Mucosa of rectum (tissue), 2 donors: ENCODE measurements at regions not wholly inside any gene's neighbourhood (a gene's known extent, or its start where the extent isn't known, plus 50 kb on each side); places are given as distances from the start of the nearest gene placed in this dataset.

Source experiments
- H3K27ac ChIP-seq, 2 donors: one replicate each; pipeline ENCODE4 v1.7.0; 2013; ENCODE audit warnings: inconsistent platforms in 2 of 2, low read depth in 2 of 2, low read length in 2 of 2
- H3K27me3 ChIP-seq, 2 donors: one replicate each; pipeline ENCODE4 v1.7.0; 2013; ENCODE audit warnings: low read length in 2 of 2; ENCODE audit not compliant: control insufficient read depth in 2 of 2, insufficient read depth in 2 of 2
- H3K36me3 ChIP-seq, 2 donors: one replicate each; pipeline ENCODE4 v1.7.0; 2013; ENCODE audit warnings: low read length in 2 of 2; ENCODE audit not compliant: control insufficient read depth in 2 of 2, insufficient read depth in 2 of 2
- H3K4me1 ChIP-seq, 2 donors: one replicate each; pipeline ENCODE4 v1.7.0; 2013; ENCODE audit warnings: low read length in 2 of 2, mild to moderate bottlenecking in 1 of 2; ENCODE audit not compliant: control insufficient read depth in 2 of 2, insufficient read depth in 2 of 2
- H3K4me3 ChIP-seq, 2 donors: one replicate each; pipeline ENCODE4 v1.7.0; 2013; ENCODE audit warnings: low read length in 2 of 2
- H3K9ac ChIP-seq, 2 donors: one replicate each; pipeline ENCODE4 v1.7.0; 2013; ENCODE audit warnings: low read length in 2 of 2, low read depth in 1 of 2, mild to moderate bottlenecking in 1 of 2
- H3K9me3 ChIP-seq, 2 donors: one replicate each; pipeline ENCODE4 v1.7.0; 2013; ENCODE audit warnings: low read length in 2 of 2; ENCODE audit not compliant: control insufficient read depth in 2 of 2
- donor health status: healthy.
- donor health status: Normal muscosa, but diverticular disease.

- H3K27ac ChIP-seq = no peak overlapping the region
- no peaks in the 10 kb centered on the region for H3K27me3 ChIP-seq
- no peak overlapping the region for H3K4me3 ChIP-seq
- no peaks in the 10 kb centered on the region for H3K9me3 ChIP-seq
- H3K36me3 ChIP-seq = no peaks in the 10 kb centered on the region
- H3K4me1 ChIP-seq = no peaks in the 10 kb centered on the region
- H3K9ac ChIP-seq = no peak overlapping the region
Observed at GRCh38 chr7:41504214-41504980, 198.5 kb downstream of the INHBA start.

- Histone ChIP-seq H3K4me3 (no peak overlapping the region), H3K27me3 (no peaks in the 10 kb centered on the region), H3K9me3 (no peaks in the 10 kb centered on the region)
Observed at GRCh38 chr7:41503438-41503837, 199.5 kb downstream of the INHBA start.

DNA sequence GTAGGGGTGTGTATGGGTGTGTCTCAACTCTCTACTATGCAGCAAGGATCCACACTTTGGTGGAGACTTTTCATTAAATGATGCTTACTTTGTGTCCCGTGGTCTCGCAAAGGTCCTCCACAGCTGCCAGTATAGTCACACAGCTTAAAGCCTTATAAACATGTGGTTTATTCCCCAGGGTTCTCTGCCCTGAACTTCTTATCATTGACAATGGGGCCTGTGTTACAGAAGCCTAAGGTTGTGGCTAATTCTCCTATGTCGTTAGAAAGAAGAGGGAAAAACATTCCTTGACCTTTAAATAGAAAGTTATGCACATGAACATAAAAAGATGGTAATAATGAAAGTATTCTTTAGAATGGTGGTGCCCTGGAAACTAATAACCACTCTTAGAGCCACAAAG lies 201.4 kb downstream of the INHBA start:
- Histone ChIP-seq H3K27ac (no peak overlapping the region), H3K4me3 (no peak overlapping the region), H3K9me3 (no peaks in the 10 kb centered on the region), H3K27me3 (no peaks in the 10 kb centered on the region), H3K9ac (no peak overlapping the region), H3K4me1 (no peaks in the 10 kb centered on the region), H3K36me3 (no peaks in the 10 kb centered on the region)

More at GRCh38 chr7:41503438-41503837, 199.5 kb downstream of the INHBA start:
- Histone ChIP-seq H3K4me1 (no peaks in the 10 kb centered on the region), H3K27ac (no peak overlapping the region), H3K36me3 (no peaks in the 10 kb centered on the region), H3K9ac (no peak overlapping the region)

DNA sequence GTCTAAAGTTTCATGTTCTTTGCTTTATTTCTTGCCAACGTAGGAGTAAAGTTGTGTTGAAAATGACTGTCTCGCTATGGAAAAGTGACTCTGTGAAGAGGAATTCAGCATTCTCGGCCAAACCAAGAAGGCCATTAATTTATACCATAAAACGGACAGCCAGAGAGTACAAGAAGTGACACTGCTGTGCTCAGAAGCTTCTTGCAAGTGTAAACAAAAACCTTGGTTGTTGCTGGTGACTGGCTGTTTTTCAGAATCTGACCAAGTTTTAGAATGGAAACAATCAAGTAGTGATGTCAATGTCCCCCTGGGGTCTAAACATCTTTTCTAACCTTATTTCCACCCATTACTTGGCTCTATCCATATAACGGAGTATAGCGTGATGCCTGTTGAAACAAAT lies 201.9 kb downstream of the INHBA start:
- H3K36me3 ChIP-seq = no peaks in the 10 kb centered on the region
- no peaks in the 10 kb centered on the region for H3K27me3 ChIP-seq
- H3K4me3 ChIP-seq = no peak overlapping the region
- H3K9ac ChIP-seq = no peak overlapping the region
- H3K4me1 ChIP-seq = no peaks in the 10 kb centered on the region
- no peaks in the 10 kb centered on the region for H3K9me3 ChIP-seq
- no peak overlapping the region for H3K27ac ChIP-seq

DNA sequence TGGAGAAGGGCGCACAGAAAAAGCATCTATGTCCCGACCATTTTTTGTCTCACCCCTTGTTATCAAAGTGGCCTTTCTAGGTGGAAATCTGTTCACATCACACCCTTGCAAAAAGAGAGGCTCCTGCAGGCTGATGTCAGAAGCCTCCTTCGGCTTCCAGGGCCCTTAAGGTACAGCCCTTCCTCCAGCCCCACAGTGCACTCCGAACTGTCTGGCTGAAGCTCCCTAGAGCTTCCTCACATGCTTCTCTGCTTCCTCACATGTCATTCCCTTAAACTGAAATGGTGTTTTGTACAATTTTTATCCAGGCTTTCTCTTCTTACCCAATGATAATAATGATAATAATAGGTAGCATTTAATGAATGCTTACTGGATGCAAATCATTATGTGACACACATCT lies 210.3 kb downstream of the INHBA start:
- no peak overlapping the region for H3K9ac ChIP-seq
- no peaks in the 10 kb centered on the region for H3K36me3 ChIP-seq
- H3K4me3 ChIP-seq = no peak overlapping the region
- no peaks in the 10 kb centered on the region for H3K4me1 ChIP-seq
- H3K9me3 ChIP-seq = no peaks in the 10 kb centered on the region
- no peak overlapping the region for H3K27ac ChIP-seq
- no peaks in the 10 kb centered on the region for H3K27me3 ChIP-seq

- H3K4me1 ChIP-seq = no peaks in the 10 kb centered on the region
- no peak overlapping the region for H3K4me3 ChIP-seq
- H3K36me3 ChIP-seq = no peaks in the 10 kb centered on the region
Observed at GRCh38 chr7:41491883-41492471, 210.9 kb downstream of the INHBA start.

DNA sequence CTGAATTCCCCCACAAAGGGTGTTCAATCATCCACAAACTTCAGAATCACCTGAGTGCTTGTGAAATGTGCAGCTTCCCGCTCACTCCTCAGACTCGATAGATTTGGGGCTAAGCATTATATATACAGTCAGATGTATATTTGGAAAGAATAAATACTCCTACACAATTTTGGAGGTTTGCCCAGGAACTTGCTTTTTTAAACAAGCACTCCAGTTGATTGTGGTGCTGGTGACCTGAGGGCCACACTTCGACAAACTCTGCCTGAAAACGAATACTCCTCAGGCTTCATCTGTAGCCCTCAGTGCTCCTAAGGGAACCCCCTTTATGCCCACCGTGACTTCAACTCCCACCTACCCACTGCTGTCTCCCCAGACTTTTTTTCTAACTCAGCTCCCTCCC lies 211.6 kb downstream of the INHBA start:
- Histone ChIP-seq H3K36me3 (no peaks in the 10 kb centered on the region), H3K9ac (no peak overlapping the region), H3K4me3 (no peak overlapping the region), H3K9me3 (no peaks in the 10 kb centered on the region), H3K27me3 (no peaks in the 10 kb centered on the region), H3K4me1 (no peaks in the 10 kb centered on the region), H3K27ac (no peak overlapping the region)

More at GRCh38 chr7:41491883-41492471, 210.9 kb downstream of the INHBA start:
- Histone ChIP-seq H3K9me3 (no peaks in the 10 kb centered on the region), H3K9ac (no peak overlapping the region), H3K27me3 (no peaks in the 10 kb centered on the region), H3K27ac (no peak overlapping the region)

DNA sequence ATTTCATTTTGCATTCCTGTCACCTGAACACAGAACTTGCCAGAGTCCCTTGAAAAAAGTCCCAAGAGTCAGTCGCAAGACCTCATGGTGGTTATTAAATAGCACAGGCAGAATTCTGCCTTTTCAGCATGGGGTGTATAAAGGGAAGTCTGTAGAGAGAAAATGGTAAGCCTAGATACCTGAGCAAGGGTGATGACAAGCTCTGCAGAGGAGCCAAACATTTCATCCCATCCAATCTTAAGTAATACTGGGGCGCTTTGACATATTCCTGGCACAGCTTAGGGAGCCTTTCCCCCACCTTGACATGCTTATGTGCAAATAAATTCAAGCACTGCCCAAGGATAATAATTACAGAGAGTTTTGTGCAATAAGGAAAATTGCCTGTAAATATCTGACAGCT lies 213.0 kb downstream of the INHBA start:
- Histone ChIP-seq H3K4me1 (no peaks in the 10 kb centered on the region), H3K27me3 (no peaks in the 10 kb centered on the region), H3K9ac (no peak overlapping the region), H3K36me3 (no peaks in the 10 kb centered on the region), H3K27ac (no peak overlapping the region), H3K4me3 (no peak overlapping the region), H3K9me3 (no peaks in the 10 kb centered on the region)

DNA sequence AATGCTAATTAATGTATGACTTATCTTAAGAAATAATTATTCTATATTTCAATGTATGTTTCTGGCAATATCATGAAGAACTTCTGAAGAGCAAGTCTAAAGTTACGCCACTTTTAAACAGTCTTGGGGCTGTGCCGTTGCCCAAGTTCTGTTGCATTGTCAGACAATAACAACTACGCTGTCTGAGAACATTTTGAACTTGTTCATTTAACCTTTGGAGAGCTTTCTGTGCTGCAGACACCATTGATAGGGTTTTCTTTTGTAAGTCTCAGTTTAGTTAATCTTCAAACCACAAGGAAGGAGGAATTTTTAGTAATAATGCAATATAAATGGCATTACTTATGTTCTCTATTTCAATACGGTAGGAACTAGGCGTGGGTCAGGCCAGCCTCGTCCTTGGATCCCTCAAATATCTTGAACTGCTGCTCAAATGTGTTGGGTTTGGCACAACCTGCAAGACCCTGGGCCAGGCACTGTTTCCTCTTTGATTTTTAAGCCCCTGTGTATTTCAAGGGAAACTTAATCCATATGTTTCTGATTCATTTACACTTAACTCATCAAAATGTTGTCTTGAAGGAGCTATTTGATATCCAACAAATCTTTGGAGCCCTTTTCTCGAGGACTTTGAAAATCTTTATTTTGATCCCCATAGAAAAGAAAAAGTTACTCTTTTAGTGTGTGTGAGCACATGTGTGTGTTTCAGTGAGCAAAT lies 215.5 kb downstream of the INHBA start:
- H3K4me3 ChIP-seq = no peak overlapping the region
- no peak overlapping the region for H3K9ac ChIP-seq
- no peak overlapping the region for H3K27ac ChIP-seq
- no peaks in the 10 kb centered on the region for H3K4me1 ChIP-seq
- H3K27me3 ChIP-seq = no peaks in the 10 kb centered on the region
- no peaks in the 10 kb centered on the region for H3K9me3 ChIP-seq
- H3K36me3 ChIP-seq = no peaks in the 10 kb centered on the region

DNA sequence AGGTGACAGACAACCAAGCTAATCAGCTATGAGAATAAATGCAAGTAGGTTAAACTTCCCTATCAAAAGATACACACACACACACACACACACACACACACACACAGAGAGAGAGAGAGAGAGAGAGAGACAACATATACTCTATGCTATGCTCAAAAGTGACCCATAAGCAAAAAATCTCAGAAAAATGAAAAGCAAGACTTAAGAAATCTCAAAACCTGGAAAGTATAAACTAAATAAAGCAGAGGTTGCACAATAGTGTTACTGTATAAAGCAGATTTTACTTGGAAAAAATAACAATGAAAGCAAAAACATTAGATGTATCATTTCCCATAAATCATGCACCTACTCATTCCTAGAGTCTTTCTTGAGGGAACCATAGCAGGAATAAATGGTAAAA lies 221.5 kb downstream of the INHBA start:
- Histone ChIP-seq H3K4me1 (no peaks in the 10 kb centered on the region), H3K27me3 (no peaks in the 10 kb centered on the region), H3K36me3 (no peaks in the 10 kb centered on the region), H3K9me3 (no peaks in the 10 kb centered on the region), H3K9ac (no peak overlapping the region), H3K4me3 (no peak overlapping the region), H3K27ac (no peak overlapping the region)
